ENCODE measurements at regions not wholly inside any gene's neighbourhood (a gene's known extent, or its start where the extent isn't known, plus 50 kb on each side); places are given as distances from the start of the nearest gene placed in this dataset.

DNA sequence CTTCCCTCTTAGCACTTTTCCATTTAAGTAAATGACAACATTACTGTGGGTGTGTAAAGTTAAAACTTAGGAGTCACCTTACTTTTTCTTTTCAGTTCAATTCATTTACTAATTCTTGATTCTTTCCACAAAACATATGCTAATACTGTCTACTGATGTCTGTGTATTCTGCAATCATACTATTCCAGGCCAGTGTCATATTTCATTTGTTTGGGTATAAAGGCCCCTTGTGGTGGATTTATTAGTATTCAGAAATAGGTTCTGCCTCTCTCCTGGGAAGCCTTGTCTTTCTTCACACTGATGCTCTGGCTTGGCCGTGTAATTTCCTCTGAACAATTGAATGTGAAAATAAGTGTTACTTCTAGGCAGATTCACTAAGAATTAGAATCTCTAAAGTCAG is 621.9 kb upstream of the SPRY2 start:
- H3K4me3 ChIP-seq (ENCODE audit: low read length), result no peak overlapping the region
- H3K4me2 ChIP-seq (ENCODE audit: low read length), result no peak overlapping the region

DNA sequence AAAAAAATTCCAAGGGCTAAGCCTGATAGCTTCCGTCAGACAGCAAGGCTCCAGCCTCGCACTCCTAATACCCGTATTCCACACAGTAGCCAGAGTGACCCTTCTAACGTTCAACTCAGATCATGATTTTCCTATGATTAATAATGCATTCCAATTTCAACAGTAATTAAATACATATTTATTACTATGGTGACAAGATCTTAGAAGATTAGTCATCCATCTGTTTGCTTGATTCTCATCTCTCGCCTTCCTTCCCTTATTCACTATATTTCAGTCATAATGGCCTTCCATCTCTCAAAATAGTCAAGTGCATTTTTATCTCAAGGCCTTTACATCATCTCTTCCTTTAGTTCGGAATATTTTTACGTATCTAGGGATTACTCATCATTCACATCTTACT is 621.2 kb upstream of the SPRY2 start:
- Histone ChIP-seq H4K20me1 (ENCODE audit: insufficient read depth) (no peaks in the 10 kb centered on the region), H3K79me2 (replicated peaks; ENCODE audit: insufficient read depth, low read length) (no peaks in the 10 kb centered on the region), H3K27me3 (ENCODE audit: insufficient read depth, low read depth, low read length) (no peaks in the 10 kb centered on the region), H3K9me2 (ENCODE audit: insufficient read depth, low read length) (no peaks in the 10 kb centered on the region), H3K4me2 (ENCODE audit: low read length) (no peak overlapping the region), H3K4me3 (ENCODE audit: low read length) (no peak overlapping the region), H3F3A (ENCODE audit: insufficient read depth, low read length, poor library complexity, severe bottlenecking) (no peaks in the 10 kb centered on the region), H3K36me3 (ENCODE audit: insufficient read depth, low read length) (no peaks in the 10 kb centered on the region), H3K9me3 (ENCODE audit: low read length) (no peaks in the 10 kb centered on the region), H3K9ac (ENCODE audit: low read length) (no peak overlapping the region), H3K27ac (ENCODE audit: low read length) (no peak overlapping the region), H2AFZ (ENCODE audit: low read depth, low read length) (no peak overlapping the region)
- TF ChIP-seq, protein P1, sequence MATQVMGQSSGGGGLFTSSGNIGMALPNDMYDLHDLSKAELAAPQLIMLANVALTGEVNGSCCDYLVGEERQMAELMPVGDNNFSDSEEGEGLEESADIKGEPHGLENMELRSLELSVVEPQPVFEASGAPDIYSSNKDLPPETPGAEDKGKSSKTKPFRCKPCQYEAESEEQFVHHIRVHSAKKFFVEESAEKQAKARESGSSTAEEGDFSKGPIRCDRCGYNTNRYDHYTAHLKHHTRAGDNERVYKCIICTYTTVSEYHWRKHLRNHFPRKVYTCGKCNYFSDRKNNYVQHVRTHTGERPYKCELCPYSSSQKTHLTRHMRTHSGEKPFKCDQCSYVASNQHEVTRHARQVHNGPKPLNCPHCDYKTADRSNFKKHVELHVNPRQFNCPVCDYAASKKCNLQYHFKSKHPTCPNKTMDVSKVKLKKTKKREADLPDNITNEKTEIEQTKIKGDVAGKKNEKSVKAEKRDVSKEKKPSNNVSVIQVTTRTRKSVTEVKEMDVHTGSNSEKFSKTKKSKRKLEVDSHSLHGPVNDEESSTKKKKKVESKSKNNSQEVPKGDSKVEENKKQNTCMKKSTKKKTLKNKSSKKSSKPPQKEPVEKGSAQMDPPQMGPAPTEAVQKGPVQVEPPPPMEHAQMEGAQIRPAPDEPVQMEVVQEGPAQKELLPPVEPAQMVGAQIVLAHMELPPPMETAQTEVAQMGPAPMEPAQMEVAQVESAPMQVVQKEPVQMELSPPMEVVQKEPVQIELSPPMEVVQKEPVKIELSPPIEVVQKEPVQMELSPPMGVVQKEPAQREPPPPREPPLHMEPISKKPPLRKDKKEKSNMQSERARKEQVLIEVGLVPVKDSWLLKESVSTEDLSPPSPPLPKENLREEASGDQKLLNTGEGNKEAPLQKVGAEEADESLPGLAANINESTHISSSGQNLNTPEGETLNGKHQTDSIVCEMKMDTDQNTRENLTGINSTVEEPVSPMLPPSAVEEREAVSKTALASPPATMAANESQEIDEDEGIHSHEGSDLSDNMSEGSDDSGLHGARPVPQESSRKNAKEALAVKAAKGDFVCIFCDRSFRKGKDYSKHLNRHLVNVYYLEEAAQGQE (IDR thresholded peaks at IDR 0.05; ENCODE audit: borderline replicate concordance), result no peak
- no peak for TF ChIP-seq EZH2 (IDR thresholded peaks at IDR 0.05; ENCODE audit: borderline replicate concordance, insufficient read depth, low read length, poor library complexity, severe bottlenecking)
- TF ChIP-seq EP300 (conservative IDR thresholded peaks at IDR 0.05; ENCODE audit: poor library complexity, severe bottlenecking), result no peak
- no peak for TF ChIP-seq SMC3 (conservative IDR thresholded peaks at IDR 0.05; ENCODE audit: poor library complexity)

More for the DNA sequence above, 621.9 kb upstream of the SPRY2 start:
- H3K9me2 ChIP-seq (ENCODE audit: insufficient read depth, low read length), result no peaks in the 10 kb centered on the region
- H3K27me3 ChIP-seq (ENCODE audit: insufficient read depth, low read depth, low read length), result no peaks in the 10 kb centered on the region
- H3K27ac ChIP-seq (ENCODE audit: low read length), result no peak overlapping the region
- H3K36me3 ChIP-seq (ENCODE audit: insufficient read depth, low read length), result no peaks in the 10 kb centered on the region
- H3F3A ChIP-seq (ENCODE audit: insufficient read depth, low read length, poor library complexity, severe bottlenecking), result no peaks in the 10 kb centered on the region
- H3K79me2 ChIP-seq (replicated peaks; ENCODE audit: insufficient read depth, low read length), result no peaks in the 10 kb centered on the region
- H4K20me1 ChIP-seq (ENCODE audit: insufficient read depth), result no peaks in the 10 kb centered on the region
- H3K9me3 ChIP-seq (ENCODE audit: low read length), result no peaks in the 10 kb centered on the region
- no peak for TF ChIP-seq MXI1 (conservative IDR thresholded peaks at IDR 0.05; ENCODE audit: poor library complexity, severe bottlenecking)
- no peak for TF ChIP-seq EP300 (conservative IDR thresholded peaks at IDR 0.05; ENCODE audit: poor library complexity, severe bottlenecking)
- TF ChIP-seq EZH2 (IDR thresholded peaks at IDR 0.05; ENCODE audit: borderline replicate concordance, insufficient read depth, low read length, poor library complexity, severe bottlenecking), result no peak
- TF ChIP-seq RAD21 (conservative IDR thresholded peaks at IDR 0.05), result peak; percentile 20
- no peak for TF ChIP-seq TAF1 (IDR thresholded peaks at IDR 0.05; ENCODE audit: low read depth)
- no peak for TF ChIP-seq POLR2AphosphoS5 (IDR thresholded peaks at IDR 0.05)
- TF ChIP-seq, protein P1 (IDR thresholded peaks at IDR 0.05; ENCODE audit: borderline replicate concordance), result no peak
- no peak overlapping the region for H2AFZ ChIP-seq (ENCODE audit: low read depth, low read length)
- H3K9ac ChIP-seq (ENCODE audit: low read length), result no peak overlapping the region
